Endodermal cell (in vitro differentiated cells): ENCODE measurements at regions not wholly inside any gene's neighbourhood (a gene's known extent, or its start where the extent isn't known, plus 50 kb on each side); places are given as distances from the start of the nearest gene placed in this dataset.

ENCODE experiments used
- DNase-seq: peaks from one replicate; pipeline ENCODE4 v3.0.0-alpha.2; 2017
- H3K27ac ChIP-seq: 2 replicates; pipeline ENCODE4 v1.5.1; 2013; ENCODE audit warnings: mild to moderate bottlenecking, low read depth, low read length, moderate library complexity
- H3K27me3 ChIP-seq: 2 replicates; pipeline ENCODE4 v1.6.1; 2013; ENCODE audit warnings: mild to moderate bottlenecking, low read length, moderate library complexity; ENCODE audit not compliant: insufficient read depth, control insufficient read depth, poor library complexity, severe bottlenecking
- H3K36me3 ChIP-seq: 2 replicates; pipeline ENCODE4 v1.7.0; 2013; ENCODE audit warnings: mild to moderate bottlenecking, low read length, moderate library complexity; ENCODE audit not compliant: control insufficient read depth, insufficient read depth
- H3K4me1 ChIP-seq: one replicate; pipeline ENCODE4 v1.7.0; 2013; ENCODE audit warnings: low read length; ENCODE audit not compliant: control insufficient read depth, insufficient read depth
- H3K4me3 ChIP-seq: 2 replicates; pipeline ENCODE4 v1.5.1; 2013; ENCODE audit warnings: mild to moderate bottlenecking, low read length, moderate library complexity
- H3K9ac ChIP-seq: 2 replicates; pipeline ENCODE4 v1.6.1; 2013; ENCODE audit warnings: mild to moderate bottlenecking, low read length, moderate library complexity; ENCODE audit not compliant: poor library complexity, severe bottlenecking; ENCODE audit errors: extremely low read depth
- H3K9me3 ChIP-seq: 2 replicates; pipeline ENCODE4 v1.6.1; 2013; ENCODE audit warnings: mild to moderate bottlenecking, low read length, moderate library complexity; ENCODE audit not compliant: control insufficient read depth
- H3K27ac Mint-ChIP-seq: 2 replicates; pipeline ENCODE4 v1.8.0; 2020; ENCODE audit warnings: mixed read lengths
- H3K27me3 Mint-ChIP-seq: 2 replicates; pipeline ENCODE4 v1.8.0; 2021; ENCODE audit warnings: mild to moderate bottlenecking, mixed read lengths; ENCODE audit not compliant: insufficient read depth
- H3K36me3 Mint-ChIP-seq: 2 replicates; pipeline ENCODE4 v1.8.0; 2020; ENCODE audit warnings: low read depth, mixed read lengths
- H3K4me1 Mint-ChIP-seq: 2 replicates; pipeline ENCODE4 v1.8.0; 2020; ENCODE audit warnings: mixed read lengths
- H3K4me3 Mint-ChIP-seq: 2 replicates; pipeline ENCODE4 v1.8.0; 2020; ENCODE audit warnings: mild to moderate bottlenecking, moderate library complexity, mixed read lengths
- H3K9me3 Mint-ChIP-seq: 2 replicates; pipeline ENCODE4 v1.8.0; 2020; ENCODE audit warnings: mild to moderate bottlenecking, mixed read lengths
- WGBS, 2 experiments: methylation state at CpG; one replicate each; pipeline versions ENCODE4 v1.1.5 to v1.1.7; 2013; ENCODE audit warnings: missing lambda C conversion rate in 2 of 2, mixed read lengths in 1 of 2; ENCODE audit not compliant: insufficient coverage in 1 of 2, insufficient read length in 1 of 2; 5-methylcytosine and 5-hydroxymethylcytosine counted together
- TF ChIP-seq, protein P1 (sequence below): fragments of 200-600 bp; sonication (generic); conservative IDR thresholded peaks from 2 replicates; pipeline ENCODE4 v1.5.0; 2021; ENCODE audit warnings: antibody characterized with exemption, mild to moderate bottlenecking

DNA sequence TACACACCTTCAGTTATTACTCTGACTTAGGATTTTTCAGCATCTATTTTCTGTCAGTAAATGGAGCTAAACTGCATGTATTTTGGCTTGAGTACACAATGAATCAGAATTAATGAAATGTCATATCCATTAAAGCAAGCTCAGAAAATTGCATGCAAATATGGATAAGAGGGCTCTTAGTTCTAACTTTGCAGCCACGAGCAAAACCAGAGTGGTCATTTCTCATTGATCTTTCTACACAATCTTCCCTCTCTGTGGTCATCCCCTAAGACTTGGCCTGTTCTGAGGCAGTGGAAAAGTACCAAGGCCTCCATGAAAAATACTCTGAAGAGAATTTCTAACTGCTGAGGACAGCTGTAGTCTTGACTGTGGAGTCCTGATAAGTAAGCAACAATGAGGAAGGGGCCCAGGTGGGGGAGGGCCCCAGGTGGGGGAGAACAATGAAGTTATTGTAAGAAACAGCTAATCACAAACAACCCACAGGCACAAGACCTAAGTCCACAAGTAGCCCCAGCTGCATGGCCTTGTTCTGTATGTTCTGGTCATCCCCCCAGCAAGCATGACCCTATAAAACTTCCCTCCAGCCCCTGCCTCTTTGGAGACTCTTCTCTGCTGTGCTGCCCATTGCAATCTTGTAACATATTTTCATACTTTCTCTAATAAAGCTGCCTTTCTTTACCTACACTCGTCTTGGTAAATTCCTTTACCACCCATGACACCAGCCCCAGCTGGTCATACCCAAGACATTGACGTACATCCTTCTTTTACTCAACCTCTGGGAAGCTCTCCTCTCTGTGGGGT, 230.3 kb downstream of the TDRD15 start:
- Mint-ChIP-seq H3K9me3 (peaks cover 14% of the 10 kb centered on the region), H3K4me1 (peaks cover 6% of the 10 kb centered on the region), H3K27me3 (peaks cover 2% of the 10 kb centered on the region), H3K4me3 (no peak overlapping the region), H3K27ac (no peak overlapping the region), H3K36me3 (no peaks in the 10 kb centered on the region)
- Histone ChIP-seq H3K4me3 (peak overlapping the region; percentile 44), H3K27ac (no peak overlapping the region), H3K36me3 (no peaks in the 10 kb centered on the region), H3K9ac (no peak overlapping the region), H3K27me3 (no peaks in the 10 kb centered on the region), H3K9me3 (peaks cover 20% of the 10 kb centered on the region), H3K4me1 (peaks cover 10% of the 10 kb centered on the region)
- WGBS, 2 experiments = 87% methylated on average over 3 of the region's 3 CpGs; no CpG with 5 or more reads in 1 of the 2 experiments
- TF ChIP-seq, protein P1, sequence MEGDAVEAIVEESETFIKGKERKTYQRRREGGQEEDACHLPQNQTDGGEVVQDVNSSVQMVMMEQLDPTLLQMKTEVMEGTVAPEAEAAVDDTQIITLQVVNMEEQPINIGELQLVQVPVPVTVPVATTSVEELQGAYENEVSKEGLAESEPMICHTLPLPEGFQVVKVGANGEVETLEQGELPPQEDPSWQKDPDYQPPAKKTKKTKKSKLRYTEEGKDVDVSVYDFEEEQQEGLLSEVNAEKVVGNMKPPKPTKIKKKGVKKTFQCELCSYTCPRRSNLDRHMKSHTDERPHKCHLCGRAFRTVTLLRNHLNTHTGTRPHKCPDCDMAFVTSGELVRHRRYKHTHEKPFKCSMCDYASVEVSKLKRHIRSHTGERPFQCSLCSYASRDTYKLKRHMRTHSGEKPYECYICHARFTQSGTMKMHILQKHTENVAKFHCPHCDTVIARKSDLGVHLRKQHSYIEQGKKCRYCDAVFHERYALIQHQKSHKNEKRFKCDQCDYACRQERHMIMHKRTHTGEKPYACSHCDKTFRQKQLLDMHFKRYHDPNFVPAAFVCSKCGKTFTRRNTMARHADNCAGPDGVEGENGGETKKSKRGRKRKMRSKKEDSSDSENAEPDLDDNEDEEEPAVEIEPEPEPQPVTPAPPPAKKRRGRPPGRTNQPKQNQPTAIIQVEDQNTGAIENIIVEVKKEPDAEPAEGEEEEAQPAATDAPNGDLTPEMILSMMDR = no peak
- no peak for DNase-seq

DNA sequence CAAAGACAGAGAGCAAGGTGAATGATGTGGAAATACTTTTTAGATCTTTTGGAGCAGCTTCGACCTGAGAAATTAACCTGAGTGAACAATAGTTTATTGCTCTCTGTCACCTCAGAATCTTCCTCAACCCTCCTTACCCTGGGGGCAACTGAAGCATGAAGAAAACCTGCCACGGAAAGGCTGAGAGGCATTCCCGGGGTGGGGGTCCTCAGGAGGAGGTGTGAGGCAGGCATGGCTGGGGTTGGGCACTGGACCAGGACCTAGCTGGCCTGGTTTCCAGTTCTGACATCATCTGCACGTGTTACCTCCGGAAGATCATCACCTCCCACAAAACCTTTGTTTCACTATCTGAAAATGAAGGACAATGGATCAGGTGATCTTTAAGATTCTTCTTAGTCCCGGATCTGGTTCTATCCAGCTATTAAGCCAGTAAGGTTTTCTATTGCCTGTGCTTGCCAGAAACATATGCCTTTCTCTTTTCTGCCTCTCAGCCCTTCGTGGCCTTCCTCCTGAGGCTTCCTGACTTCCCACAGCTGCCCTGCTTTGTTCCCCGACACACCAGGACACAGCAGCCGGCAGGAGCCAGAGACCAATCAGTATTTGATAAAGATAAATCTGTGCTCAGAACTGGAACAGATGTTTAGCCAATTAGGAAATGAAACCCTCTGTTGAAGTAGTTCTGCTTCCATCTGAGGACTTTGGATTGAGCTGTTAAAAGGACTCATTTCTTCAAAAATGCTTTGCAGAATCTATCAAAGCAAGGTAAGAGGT, 232.5 kb downstream of the TDRD15 start:
- H3K27ac ChIP-seq = no peak overlapping the region
- H3K27ac Mint-ChIP-seq = peak overlapping the region; percentile 50
- TF ChIP-seq, protein P1 = no peak

DNA sequence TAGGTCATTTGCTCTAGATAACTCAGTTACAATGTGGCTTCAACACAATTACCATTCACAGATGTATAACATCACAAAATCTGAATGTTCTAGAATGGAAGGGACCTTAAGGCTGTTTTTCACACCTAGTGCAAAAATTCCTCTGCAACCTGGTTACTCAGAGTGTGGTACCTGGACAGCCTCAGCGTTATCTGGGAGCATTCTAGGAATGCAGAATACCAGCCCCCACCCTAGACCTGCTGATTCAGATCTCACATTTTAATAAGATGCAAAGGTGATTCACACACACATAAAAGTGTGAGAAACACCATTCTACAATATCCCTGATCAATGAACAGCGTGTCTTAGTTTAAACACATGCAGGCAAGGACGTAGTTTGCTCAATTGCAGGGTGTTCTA, 233.1 kb downstream of the TDRD15 start:
- Histone ChIP-seq H3K4me3 (no peak overlapping the region), H3K27me3 (no peaks in the 10 kb centered on the region), H3K4me1 (peaks cover 10% of the 10 kb centered on the region), H3K9ac (no peak overlapping the region), H3K9me3 (peaks cover 20% of the 10 kb centered on the region), H3K27ac (no peak overlapping the region), H3K36me3 (no peaks in the 10 kb centered on the region)
- Mint-ChIP-seq H3K27me3 (peaks cover 2% of the 10 kb centered on the region), H3K27ac (no peak overlapping the region), H3K36me3 (no peaks in the 10 kb centered on the region), H3K4me1 (peaks cover 6% of the 10 kb centered on the region), H3K9me3 (peaks cover 14% of the 10 kb centered on the region), H3K4me3 (no peak overlapping the region)
- no peak for DNase-seq
- TF ChIP-seq, protein P1 = no peak
- 89% methylated on average over 3 of the region's 3 CpGs; no CpG with 5 or more reads in 1 of the 2 experiments for WGBS, 2 experiments

More for the DNA sequence above, 232.5 kb downstream of the TDRD15 start:
- H3K36me3 Mint-ChIP-seq = no peaks in the 10 kb centered on the region
- Histone ChIP-seq H3K9ac (no peak overlapping the region), H3K4me1 (peaks cover 10% of the 10 kb centered on the region), H3K36me3 (no peaks in the 10 kb centered on the region), H3K27me3 (no peaks in the 10 kb centered on the region), H3K9me3 (peaks cover 20% of the 10 kb centered on the region), H3K4me3 (no peak overlapping the region)
- peaks cover 2% of the 10 kb centered on the region for H3K27me3 Mint-ChIP-seq
- no peak overlapping the region for H3K4me3 Mint-ChIP-seq
- no peak for DNase-seq
- H3K9me3 Mint-ChIP-seq = peaks cover 14% of the 10 kb centered on the region
- peaks cover 6% of the 10 kb centered on the region for H3K4me1 Mint-ChIP-seq
- WGBS, 2 experiments = 60 to 80% methylated on average over 2 to 9 of the region's 9 CpGs
